Mammary epithelial cell (primary cell): ENCODE measurements at regions not wholly inside any gene's neighbourhood (a gene's known extent, or its start where the extent isn't known, plus 50 kb on each side); places are given as distances from the start of the nearest gene placed in this dataset.
"Not testable (repeated sequence)": the region's sequence is repeated elsewhere in the genome, so short reads cannot be mapped to it uniquely, and the experiment has no call there.

ENCODE experiments used
- CTCF ChIP-seq, 2 donors: IDR thresholded peaks in 1 of 2; conservative IDR thresholded peaks in 1 of 2; 2 replicates each; pipeline ENCODE4 v1.5.1; 2011 to 2012; ENCODE audit warnings: inconsistent platforms in 2 of 2, low read length in 2 of 2, mild to moderate bottlenecking in 2 of 2, control low read depth in 1 of 2, low read depth in 1 of 2; ENCODE audit not compliant: insufficient read depth in 1 of 2; ENCODE audit errors: extremely low read depth in 1 of 2
- EZH2 ChIP-seq: IDR thresholded peaks from 2 replicates; pipeline ENCODE4 v1.6.1; 2012; ENCODE audit warnings: low read length, inconsistent platforms, borderline replicate concordance

- not testable (repeated sequence) for TF ChIP-seq EZH2; CTCF (conservative IDR thresholded peaks at IDR 0.05 in 1 of 2, IDR thresholded peaks at IDR 0.05 in 1 of 2; ENCODE audit: extremely low read depth in 1 of 2, insufficient read depth in 1 of 2, low read depth in 1 of 2, low read length in 2 of 2)
Measured at GRCh38 chr6:12554820-12555219, 161.7 kb upstream of the PHACTR1 start.
